ENCODE measurements at regions not wholly inside any gene's neighbourhood (a gene's known extent, or its start where the extent isn't known, plus 50 kb on each side); places are given as distances from the start of the nearest gene placed in this dataset.
"Not testable (repeated sequence)": the region's sequence is repeated elsewhere in the genome, so short reads cannot be mapped to it uniquely, and the experiment has no call there.

DNA sequence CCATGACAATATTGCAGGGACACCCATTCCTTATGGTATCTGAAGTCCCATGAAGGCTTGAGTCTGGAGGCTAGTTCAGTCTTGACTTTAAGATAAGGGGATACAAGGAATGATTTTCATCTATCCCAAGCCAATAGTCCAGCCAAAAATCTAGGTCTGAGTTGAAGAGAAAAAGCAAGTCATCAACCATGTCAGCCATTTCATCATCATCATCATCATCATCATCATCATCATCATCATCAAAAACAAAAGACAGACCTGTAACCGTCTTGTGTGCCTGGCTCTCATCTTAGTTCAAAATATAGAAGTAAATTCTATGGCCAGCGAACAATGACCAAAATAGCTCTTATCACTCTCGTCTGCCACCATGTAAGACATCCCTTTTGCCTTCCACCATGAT, 59.5 kb upstream of the FAM90A26 start:
- not testable (repeated sequence) for DNase-seq (ENCODE audit: low spot score in 2 of 2); ATAC-seq; H3K36me3 Mint-ChIP-seq; H3K9me3 Mint-ChIP-seq; H3K4me3 Mint-ChIP-seq; H3K4me1 Mint-ChIP-seq; H3K27ac Mint-ChIP-seq

DNA sequence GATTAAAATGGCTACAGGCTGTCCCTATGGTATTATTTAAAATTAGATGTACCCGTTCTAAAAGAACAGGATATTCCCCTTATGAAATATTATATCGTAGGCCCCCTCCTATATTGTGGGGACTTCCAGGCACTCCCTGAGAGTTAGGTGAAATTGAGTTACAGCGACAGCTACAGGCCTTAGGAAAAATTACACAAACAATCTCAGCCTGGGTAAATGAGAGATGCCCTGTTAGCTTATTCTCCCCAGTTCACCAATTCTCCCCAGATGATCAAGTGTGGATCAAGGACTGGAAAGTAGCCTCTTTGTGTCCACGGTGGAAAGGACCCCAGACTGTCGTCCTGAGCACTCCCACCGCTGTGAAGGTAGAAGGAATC, 67.1 kb upstream of the FAM90A26 start:
- H3K27ac Mint-ChIP-seq, H3K36me3 Mint-ChIP-seq: not testable (repeated sequence)

DNA sequence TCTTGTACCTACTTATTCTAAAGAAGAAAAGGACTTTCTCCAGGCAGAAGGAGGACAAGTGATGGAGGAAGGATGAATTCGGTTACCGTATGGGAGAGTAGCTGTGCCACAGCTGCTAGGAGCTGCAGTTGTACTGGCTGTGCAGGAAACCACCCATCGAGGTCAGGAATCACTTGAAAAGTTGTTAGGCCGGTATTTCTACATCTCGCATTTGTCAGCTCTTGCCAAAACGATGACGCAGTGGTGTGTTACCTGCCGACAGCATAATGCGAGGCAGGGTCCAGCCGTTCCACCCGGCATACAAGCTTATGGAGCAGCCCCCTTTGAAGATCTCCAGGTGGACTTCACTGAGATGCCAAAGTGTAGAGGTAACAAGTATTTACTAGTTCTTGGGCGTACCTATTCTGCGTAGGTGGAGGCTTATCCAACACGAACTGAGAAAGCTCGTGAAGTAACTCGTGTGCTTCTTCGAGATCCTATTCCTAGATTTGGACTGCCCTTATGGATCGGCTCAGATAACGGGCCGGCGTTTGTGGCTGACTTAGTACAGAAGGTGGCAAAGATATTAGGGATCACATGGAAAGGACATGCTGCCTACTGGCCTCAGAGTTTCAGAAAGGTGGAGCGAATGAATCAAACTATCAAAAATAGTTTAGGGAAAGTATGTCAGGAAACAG, 67.6 kb upstream of the FAM90A26 start:
- H3K4me3 Mint-ChIP-seq; ATAC-seq; H3K4me1 Mint-ChIP-seq; H3K27ac Mint-ChIP-seq; H3K9me3 Mint-ChIP-seq; H3K36me3 Mint-ChIP-seq; DNase-seq (ENCODE audit: low spot score in 2 of 2): not testable (repeated sequence)

More for the DNA sequence above, 67.1 kb upstream of the FAM90A26 start:
- not testable (repeated sequence) for H3K9me3 Mint-ChIP-seq; DNase-seq (ENCODE audit: low spot score in 2 of 2); ATAC-seq; H3K4me3 Mint-ChIP-seq; H3K4me1 Mint-ChIP-seq

GRCh38 chr4:9096330-9096729, 73.9 kb upstream of the FAM90A26 start:
- H3K4me3 Mint-ChIP-seq; H3K36me3 Mint-ChIP-seq; H3K4me1 Mint-ChIP-seq; H3K27ac Mint-ChIP-seq; ATAC-seq; H3K9me3 Mint-ChIP-seq; DNase-seq (ENCODE audit: low spot score in 2 of 2): not testable (repeated sequence)

DNA sequence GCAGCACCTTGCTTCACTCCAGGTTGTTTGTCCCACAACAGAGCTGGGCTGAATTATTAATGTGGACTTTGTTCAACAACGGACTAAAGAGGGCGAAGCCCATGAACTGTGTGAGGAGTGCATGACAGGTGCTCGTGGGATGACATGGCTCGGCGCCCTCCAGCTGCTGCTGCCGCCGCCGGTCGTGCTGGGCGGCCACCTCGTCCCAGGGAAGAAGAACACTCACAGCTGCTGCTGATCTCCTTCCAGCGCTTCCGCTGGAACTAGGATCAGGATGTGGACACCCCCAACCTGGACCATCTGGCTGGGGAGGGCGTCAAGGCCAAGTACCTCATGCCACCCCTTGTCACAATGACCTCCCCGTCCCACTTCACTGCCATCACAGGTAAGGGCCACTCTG, 91.4 kb upstream of the FAM90A26 start:
- ATAC-seq; H3K27ac Mint-ChIP-seq; H3K4me3 Mint-ChIP-seq; H3K9me3 Mint-ChIP-seq; H3K36me3 Mint-ChIP-seq; H3K4me1 Mint-ChIP-seq; DNase-seq (ENCODE audit: low spot score in 2 of 2): not testable (repeated sequence)

DNA sequence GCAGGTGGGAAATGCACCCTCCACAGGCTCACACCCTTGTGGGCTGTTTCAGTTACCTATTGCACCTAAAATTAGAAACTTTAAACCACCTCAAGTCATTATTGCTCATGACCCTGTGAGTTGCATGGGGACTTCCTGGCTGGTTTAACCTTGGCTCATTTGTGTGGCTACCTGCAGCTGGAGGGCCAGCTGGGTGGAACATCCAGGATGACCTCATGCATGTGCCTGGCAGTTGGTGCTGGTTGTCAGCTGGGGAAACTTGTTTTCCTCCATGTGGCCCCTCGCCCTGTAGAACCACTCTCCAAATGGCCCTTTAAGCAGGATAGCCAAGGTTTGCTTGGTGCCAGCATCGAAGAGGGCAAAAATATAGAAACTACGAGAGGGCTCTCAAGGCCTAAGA, 93.2 kb upstream of the FAM90A26 start:
- H3K9me3 Mint-ChIP-seq; DNase-seq (ENCODE audit: low spot score in 2 of 2); H3K4me3 Mint-ChIP-seq; ATAC-seq; H3K4me1 Mint-ChIP-seq; H3K27ac Mint-ChIP-seq; H3K36me3 Mint-ChIP-seq: not testable (repeated sequence)

DNA sequence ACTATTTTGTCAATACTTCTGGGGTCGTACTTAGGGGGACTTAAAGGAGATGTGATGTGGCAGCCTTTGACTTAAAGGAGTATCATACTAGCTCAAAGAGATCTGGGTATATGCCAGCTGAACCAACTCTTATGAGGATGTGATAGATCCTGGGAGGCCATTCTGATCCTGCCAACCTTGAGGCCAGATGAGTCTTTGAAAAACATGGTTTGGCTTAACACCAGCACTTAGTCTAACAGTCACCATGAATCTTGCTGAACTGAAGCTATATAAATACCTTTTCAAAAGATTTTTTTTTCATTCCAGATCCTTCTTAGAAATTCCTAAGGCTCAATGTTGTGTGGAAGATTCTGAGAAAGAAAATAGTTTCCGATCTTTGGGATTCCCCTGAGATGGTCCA, 93.7 kb upstream of the FAM90A26 start:
- not testable (repeated sequence) for H3K4me1 Mint-ChIP-seq; H3K27ac Mint-ChIP-seq; H3K36me3 Mint-ChIP-seq; ATAC-seq; DNase-seq (ENCODE audit: low spot score in 2 of 2); H3K9me3 Mint-ChIP-seq; H3K4me3 Mint-ChIP-seq

DNA sequence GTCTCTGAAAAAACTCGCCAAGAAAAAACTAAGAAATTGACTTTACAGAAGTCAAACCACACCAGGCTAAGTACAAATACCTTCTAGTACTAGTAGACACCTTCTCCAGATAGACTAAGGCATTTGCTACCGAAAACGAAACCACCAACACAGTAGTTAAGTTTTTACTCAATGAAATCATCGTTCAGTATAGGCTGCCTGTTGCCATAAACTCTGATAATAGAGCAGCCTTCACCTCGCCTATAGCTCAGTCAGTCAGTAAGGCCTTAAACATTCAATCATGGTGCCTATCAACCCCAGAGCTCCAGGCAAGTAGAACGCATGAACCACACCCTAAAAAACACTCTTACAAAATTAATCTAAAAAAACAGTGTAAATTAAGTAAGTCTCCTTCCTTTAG, 96.8 kb upstream of the FAM90A26 start:
- not testable (repeated sequence) for DNase-seq (ENCODE audit: low spot score in 2 of 2); H3K4me3 Mint-ChIP-seq; ATAC-seq; H3K36me3 Mint-ChIP-seq; H3K9me3 Mint-ChIP-seq; H3K27ac Mint-ChIP-seq; H3K4me1 Mint-ChIP-seq

- H3K4me3 Mint-ChIP-seq; H3K27ac Mint-ChIP-seq; H3K4me1 Mint-ChIP-seq; H3K9me3 Mint-ChIP-seq; H3K36me3 Mint-ChIP-seq; DNase-seq (ENCODE audit: low spot score in 2 of 2); ATAC-seq: not testable (repeated sequence)
These were observed 97.5 kb upstream of the FAM90A26 start for GRCh38 chr4:9072521-9073220.

DNA sequence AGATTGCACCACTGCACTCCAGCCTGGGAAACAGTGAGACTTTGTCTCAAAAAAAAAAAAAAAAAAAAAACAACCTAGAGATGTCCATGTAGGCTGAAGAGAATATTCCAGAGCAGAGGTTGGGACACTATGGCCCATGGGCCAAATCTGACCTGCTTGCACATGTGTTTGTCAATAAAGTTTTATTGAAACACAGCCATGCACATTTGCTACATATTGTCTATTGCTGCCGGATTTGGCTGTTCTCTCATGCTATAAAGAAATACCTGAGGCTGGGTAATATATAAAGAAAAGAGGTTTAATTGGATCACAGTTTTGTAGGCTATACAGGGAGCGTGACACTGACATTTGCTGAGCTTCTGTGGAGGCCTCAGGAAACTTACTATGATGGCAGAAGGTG, 102.3 kb upstream of the FAM90A26 start:
- peaks cover 24% of the 10 kb centered on the region for H3K9me3 Mint-ChIP-seq
- ATAC-seq, H3K4me3 Mint-ChIP-seq: not testable (repeated sequence)

GRCh38 chr4:9063612-9064011, 106.6 kb upstream of the FAM90A26 start:
- not testable (repeated sequence) for H3K36me3 Mint-ChIP-seq, ATAC-seq, H3K27ac Mint-ChIP-seq

More for the DNA sequence above, 102.3 kb upstream of the FAM90A26 start:
- H3K27ac Mint-ChIP-seq; H3K36me3 Mint-ChIP-seq; H3K4me1 Mint-ChIP-seq; DNase-seq (ENCODE audit: low spot score in 2 of 2): not testable (repeated sequence)

DNA sequence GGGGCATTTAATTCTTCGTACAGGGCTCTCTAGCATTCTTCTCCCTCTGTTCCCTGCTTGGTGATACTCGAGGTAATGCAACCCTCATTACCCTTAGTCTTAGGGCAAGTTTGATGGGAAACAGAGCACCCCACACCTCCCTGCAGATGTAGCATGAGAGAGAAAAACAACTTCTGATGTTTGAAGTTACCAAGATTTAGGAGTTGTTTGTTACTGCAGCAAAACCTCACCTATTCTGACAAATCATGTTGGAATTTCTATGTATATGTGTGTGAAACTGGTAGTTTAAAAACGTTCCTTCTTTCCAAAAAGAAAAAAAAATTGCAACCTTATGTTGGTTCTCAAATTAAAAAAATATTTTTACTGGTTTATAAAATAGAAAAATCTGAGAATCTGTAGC, 145.3 kb upstream of the FAM90A26 start:
- H3K27ac Mint-ChIP-seq; H3K9me3 Mint-ChIP-seq; H3K4me1 Mint-ChIP-seq; ATAC-seq; DNase-seq (ENCODE audit: low spot score in 2 of 2); H3K4me3 Mint-ChIP-seq; H3K36me3 Mint-ChIP-seq: not testable (repeated sequence)

More at GRCh38 chr4:9063612-9064011, 106.6 kb upstream of the FAM90A26 start:
- not testable (repeated sequence) for DNase-seq (ENCODE audit: low spot score in 2 of 2); H3K4me3 Mint-ChIP-seq; H3K4me1 Mint-ChIP-seq
- peaks cover 17% of the 10 kb centered on the region for H3K9me3 Mint-ChIP-seq

DNA sequence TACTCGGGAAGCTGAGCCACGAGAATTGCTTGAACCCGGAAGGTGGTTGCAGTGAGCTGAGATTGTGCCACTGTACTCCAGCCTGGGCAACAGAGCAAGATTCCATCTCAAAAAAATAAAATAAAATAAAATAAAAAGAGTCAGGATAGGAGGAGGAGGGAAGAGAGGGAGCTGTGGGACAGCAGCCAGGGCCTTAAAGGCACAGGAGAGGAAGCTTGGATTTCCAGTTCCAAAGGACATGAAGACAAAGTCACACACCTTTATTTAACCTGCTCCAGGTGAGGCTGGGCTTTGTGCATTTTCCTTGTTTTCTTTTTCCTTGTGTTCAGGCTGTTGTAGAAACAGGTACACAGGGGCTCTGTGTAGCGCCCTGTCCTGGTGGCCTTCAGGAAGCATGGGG, 138.2 kb upstream of the HMX1 start:
- not testable (repeated sequence) for H3K4me3 Mint-ChIP-seq; H3K9me3 Mint-ChIP-seq; DNase-seq (ENCODE audit: low spot score in 2 of 2); H3K27ac Mint-ChIP-seq; H3K36me3 Mint-ChIP-seq; ATAC-seq; H3K4me1 Mint-ChIP-seq

GRCh38 chr4:9008407-9008806, 136.8 kb upstream of the HMX1 start:
- H3K36me3 Mint-ChIP-seq; ATAC-seq; H3K4me3 Mint-ChIP-seq; H3K9me3 Mint-ChIP-seq; DNase-seq (ENCODE audit: low spot score in 2 of 2); H3K27ac Mint-ChIP-seq; H3K4me1 Mint-ChIP-seq: not testable (repeated sequence)

- not testable (repeated sequence) for H3K27ac Mint-ChIP-seq; H3K36me3 Mint-ChIP-seq; H3K9me3 Mint-ChIP-seq; H3K4me3 Mint-ChIP-seq; ATAC-seq; H3K4me1 Mint-ChIP-seq; DNase-seq (ENCODE audit: low spot score in 2 of 2)
These were observed 129.5 kb upstream of the HMX1 start for GRCh38 chr4:9001153-9001552.

- not testable (repeated sequence) for H3K27ac Mint-ChIP-seq, H3K4me3 Mint-ChIP-seq, H3K36me3 Mint-ChIP-seq, ATAC-seq, H3K4me1 Mint-ChIP-seq, H3K9me3 Mint-ChIP-seq
- peak; percentile 64 to 77 for DNase-seq (ENCODE audit: low spot score in 2 of 2)
These were observed 128.9 kb upstream of the HMX1 start for GRCh38 chr4:9000505-9001001.

Data from stimulated activated effector memory CD8-positive, alpha-beta T cell treated with anti-CD3 and anti-CD28 coated beads, Interleukin-12 subunit alpha, Interleukin-12 subunit beta, amount 100 ng/mL, for 72 hours (primary cell).